ENCODE measurements at regions not wholly inside any gene's neighbourhood (a gene's known extent, or its start where the extent isn't known, plus 50 kb on each side); places are given as distances from the start of the nearest gene placed in this dataset.

GRCh38 chr12:24394246-24394645 is 444.8 kb upstream of the SOX5 start:
- Histone ChIP-seq H3K9me1 (ENCODE audit: insufficient read depth, low read length) (no peaks in the 10 kb centered on the region; the same call in 1 of the 2 replicates), H2BK5ac (ENCODE audit: low read depth, low read length, poor library complexity, severe bottlenecking) (no peak overlapping the region), H2AFZ (replicated peaks; ENCODE audit: low read length, poor library complexity) (no peak overlapping the region), H2BK120ac (ENCODE audit: low read depth, low read length) (no peak overlapping the region), H3K36me3 (ENCODE audit: control insufficient read depth, insufficient read depth, low read length) (no peaks in the 10 kb centered on the region), H4K91ac (ENCODE audit: insufficient read depth, low read depth, low read length) (no peak overlapping the region), H3K56ac (ENCODE audit: extremely low read depth, insufficient read depth, low read length) (no peak overlapping the region), H3K4me2 (ENCODE audit: low read depth, low read length) (no peak overlapping the region), H3K9ac (ENCODE audit: low read depth, low read length) (no peak overlapping the region), H3K4me1 (ENCODE audit: control insufficient read depth, insufficient read depth, low read length) (peaks cover 4% of the 10 kb centered on the region; the same call in 1 of the 2 replicates), H4K8ac (ENCODE audit: low read depth in 2 of 2, low read length in 2 of 2) (no peak overlapping the region), H2AK9ac (replicated peaks; ENCODE audit: low read depth, low read length, poor library complexity) (no peak overlapping the region), H4K5ac (ENCODE audit: low read depth, low read length) (no peak overlapping the region), H3K14ac (replicated peaks; ENCODE audit: low read depth, low read length) (no peak overlapping the region), H2AK5ac (ENCODE audit: low read depth, low read length) (no peak overlapping the region), H3K27ac (ENCODE audit: insufficient read depth, low read length) (no peak overlapping the region), H3K23ac (ENCODE audit: low read depth, low read length) (no peak overlapping the region), H2BK20ac (ENCODE audit: low read depth, low read length) (no peak overlapping the region), H2BK15ac (ENCODE audit: low read depth, low read length) (no peak overlapping the region), H4K20me1 (ENCODE audit: insufficient read depth, low read length) (no peaks in the 10 kb centered on the region), H3K18ac (ENCODE audit: low read depth, low read length) (no peak overlapping the region), H3K27me3 (ENCODE audit: control insufficient read depth, insufficient read depth, low read length) (no peaks in the 10 kb centered on the region), H3K79me1 (ENCODE audit: low read depth in 1 of 2, low read length in 2 of 2) (no peaks in the 10 kb centered on the region; a peak in 2 of 4 replicates), H3K4me3 (ENCODE audit: insufficient read depth, low read depth, low read length) (no peak overlapping the region), H3K9me3 (ENCODE audit: control insufficient read depth, insufficient read depth, low read length) (no peaks in the 10 kb centered on the region), H3K4ac (ENCODE audit: low read depth, low read length) (no peak overlapping the region)
- no peak for ATAC-seq (ENCODE audit: low read depth)
- DNase-seq = no peak
- no TSS peak for BruUV-seq (replicated peaks)
- in situ Hi-C loops (cut with MboI; ENCODE audit: low sequenced_read_pairs) = no loop called here
- TF ChIP-seq CEBPB (IDR thresholded peaks at IDR 0.05; ENCODE audit: low read depth, low read length) = no peak
- no peak for TF ChIP-seq RAD21 (IDR thresholded peaks at IDR 0.05; ENCODE audit: low read length)
- no peak for TF ChIP-seq MXI1 (IDR thresholded peaks at IDR 0.05; ENCODE audit: borderline replicate concordance, low read depth, low read length)
- TF ChIP-seq CHD1 (IDR thresholded peaks at IDR 0.05; ENCODE audit: low read depth, low read length) = no peak
- no peak for TF ChIP-seq FOS (IDR thresholded peaks at IDR 0.05; ENCODE audit: low read depth, low read length)
- TF ChIP-seq MAFK (IDR thresholded peaks at IDR 0.05; ENCODE audit: low read depth, low read length) = no peak
- no peak for TF ChIP-seq MAZ (IDR thresholded peaks at IDR 0.05; ENCODE audit: borderline replicate concordance, low read depth, low read length)
- no peak for TF ChIP-seq RCOR1 (IDR thresholded peaks at IDR 0.05; ENCODE audit: insufficient replicate concordance, low read length)
- no peak for TF ChIP-seq ELK1 (IDR thresholded peaks at IDR 0.05; ENCODE audit: borderline replicate concordance, low read depth, low read length)
- no peak for TF ChIP-seq BHLHE40 (IDR thresholded peaks at IDR 0.05; ENCODE audit: low read depth, low read length)
- no peak for TF ChIP-seq CTCF (conservative IDR thresholded peaks at IDR 0.05; ENCODE audit: low read depth, low read length)
- intact Hi-C loops (cut with micrococcal nuclease) = no loop called here
- WGBS, 2 experiments (ENCODE audit: extremely low coverage in 2 of 2, insufficient read length in 1 of 2) = no CpG with 5 or more reads among the region's 3 CpGs
- ChIA-PET CTCF (no interaction called here), POLR2A (ENCODE audit: unreplicated experiment) (no interaction called here)
- dilution Hi-C loops (cut with HindIII; ENCODE audit: low sequenced_read_pairs, unreplicated experiment) = no loop called here

Measured in IMR-90 (cell line).